Naive thymus-derived CD4-positive, alpha-beta T cell (primary cell): ENCODE measurements at regions not wholly inside any gene's neighbourhood (a gene's known extent, or its start where the extent isn't known, plus 50 kb on each side); places are given as distances from the start of the nearest gene placed in this dataset.

ENCODE experiments used
- ATAC-seq: fragments of 150-1000 bp; cut with Tn5 transposase; 2 replicates; pipeline ENCODE4 v1.10.0; 2021; ENCODE audit warnings: mild to moderate bottlenecking, moderate library complexity
- CTCF ChIA-PET: fragments of 350-600 bp; sonication (Branson Sonifier 250); formaldehyde crosslinking; loops from one replicate; lab custom pipeline; 2021; ENCODE audit warnings: antibody characterized with exemption; lab: Charles Lee
- POLR2A ChIA-PET: fragments of 350-600 bp; sonication (Branson Sonifier 250); formaldehyde crosslinking; loops from one replicate; lab custom pipeline; 2021; ENCODE audit warnings: antibody characterized with exemption, inconsistent platforms; lab: Charles Lee
- DNase-seq, 9 donors: peaks; one replicate each; pipeline versions ENCODE4 v3.0.0 to v3.0.0-alpha.2; 2020 to 2022; ENCODE audit warnings: mixed read lengths in 1 of 9
- H3K27ac ChIP-seq: one replicate; pipeline ENCODE4 v1.7.0; 2013; ENCODE audit warnings: mild to moderate bottlenecking, low read depth, low read length, moderate library complexity
- H3K27me3 ChIP-seq, 2 donors: one replicate each; pipeline ENCODE4 v1.7.0; 2013; ENCODE audit warnings: low read length in 2 of 2, mild to moderate bottlenecking in 2 of 2, moderate library complexity in 2 of 2; ENCODE audit not compliant: control insufficient read depth in 2 of 2, insufficient read depth in 2 of 2
- H3K36me3 ChIP-seq, 3 experiments: 1 replicate in 2 of 3; 2 replicates in 1 of 3; pipeline ENCODE4 v1.7.0; 2013; ENCODE audit warnings: low read length in 3 of 3, mild to moderate bottlenecking in 3 of 3, moderate library complexity in 1 of 3; ENCODE audit not compliant: insufficient read depth in 3 of 3, control insufficient read depth in 2 of 3
- H3K4me1 ChIP-seq, 2 donors: one replicate each; pipeline ENCODE4 v1.7.0; 2013; ENCODE audit warnings: low read length in 2 of 2, mild to moderate bottlenecking in 2 of 2, moderate library complexity in 1 of 2; ENCODE audit not compliant: control insufficient read depth in 2 of 2, insufficient read depth in 2 of 2
- H3K4me3 ChIP-seq: 2 replicates; pipeline ENCODE4 v1.7.0; 2013; ENCODE audit warnings: mild to moderate bottlenecking, low read length
- H3K9me3 ChIP-seq, 3 experiments: 1 replicate in 2 of 3; 2 replicates in 1 of 3; pipeline ENCODE4 v1.7.0; 2013; ENCODE audit warnings: low read length in 3 of 3; ENCODE audit not compliant: control insufficient read depth in 2 of 3
- H3K27ac Mint-ChIP-seq, 9 donors: one replicate each; pipeline ENCODE4 v1.8.0; 2020 to 2022; ENCODE audit warnings: mixed read lengths in 9 of 9, mild to moderate bottlenecking in 8 of 9, moderate library complexity in 5 of 9, inconsistent platforms in 2 of 9
- H3K27me3 Mint-ChIP-seq, 5 donors: one replicate each; pipeline ENCODE4 v1.8.0; 2021 to 2022; ENCODE audit warnings: mixed read lengths in 5 of 5, mild to moderate bottlenecking in 1 of 5
- H3K36me3 Mint-ChIP-seq, 5 donors: one replicate each; pipeline ENCODE4 v1.8.0; 2020 to 2022; ENCODE audit warnings: mixed read lengths in 5 of 5, mild to moderate bottlenecking in 3 of 5, inconsistent platforms in 1 of 5
- H3K4me1 Mint-ChIP-seq, 7 donors: one replicate each; pipeline ENCODE4 v1.8.0; 2020 to 2022; ENCODE audit warnings: mixed read lengths in 7 of 7, mild to moderate bottlenecking in 3 of 7, inconsistent platforms in 1 of 7
- H3K4me3 Mint-ChIP-seq, 10 donors: one replicate each; pipeline ENCODE4 v1.8.0; 2020 to 2022; ENCODE audit warnings: mild to moderate bottlenecking in 10 of 10, mixed read lengths in 10 of 10, moderate library complexity in 6 of 10, inconsistent platforms in 2 of 10
- H3K9me3 Mint-ChIP-seq, 11 donors: one replicate each; pipeline ENCODE4 v1.8.0; 2020 to 2022; ENCODE audit warnings: mixed read lengths in 11 of 11, mild to moderate bottlenecking in 4 of 11, inconsistent platforms in 1 of 11, moderate library complexity in 1 of 11
- intact Hi-C, 2 donors: fragments of 100-400 bp; cut with micrococcal nuclease; formaldehyde crosslinking; loops; one replicate each; pipeline ENCODE4 v1.15.1; 2023

DNA sequence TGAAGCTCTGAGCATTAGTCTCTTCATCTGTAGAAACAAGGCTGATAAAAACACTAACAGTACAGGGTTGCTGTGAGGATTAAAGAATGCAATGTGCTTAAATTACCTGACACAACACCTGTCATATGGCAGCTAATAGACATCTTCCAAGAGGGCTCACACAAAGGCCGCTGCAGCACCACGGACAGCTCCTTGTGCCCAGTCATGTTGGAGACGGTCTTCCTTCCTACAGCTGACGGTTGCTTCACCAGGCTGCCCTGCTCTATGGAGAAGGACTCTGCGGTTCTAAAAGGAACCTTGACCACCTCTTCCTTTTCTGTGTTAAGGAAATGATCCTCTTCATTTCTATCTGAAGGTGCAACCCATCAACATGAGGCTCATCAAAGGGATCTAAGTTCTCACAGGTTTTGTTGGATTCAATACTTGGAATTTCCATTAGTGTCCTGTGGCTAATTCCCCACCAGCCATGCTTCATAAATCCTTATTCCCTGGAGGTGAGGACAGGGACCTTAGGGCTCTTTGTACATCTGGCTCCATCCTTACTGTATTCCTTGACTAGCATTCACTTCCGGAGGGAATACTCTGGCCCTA, 138.9 kb upstream of the CES5A start:
- intact Hi-C loops, result no loop called here
- Histone ChIP-seq H3K4me3 (no peak overlapping the region), H3K27me3 (no peaks in the 10 kb centered on the region), H3K36me3 (no peaks in the 10 kb centered on the region), H3K4me1 (no peaks in the 10 kb centered on the region), H3K9me3 (no peaks in the 10 kb centered on the region), H3K27ac (no peak overlapping the region)
- Mint-ChIP-seq H3K27me3 (peaks cover 0 to 54% (median 27%) of the 10 kb centered on the region in 5 donors), H3K9me3 (peaks cover 0 to 3% (median 0%) of the 10 kb centered on the region in 11 donors), H3K36me3 (no peaks in the 10 kb centered on the region), H3K4me3 (no peak overlapping the region), H3K4me1 (no peaks in the 10 kb centered on the region), H3K27ac (no peak overlapping the region)
- ATAC-seq, result no peak
- ChIA-PET CTCF (no interaction called here), POLR2A (no interaction called here)
- peak in 3 of 9 donors; percentile 1 to 26 (median 2) for DNase-seq

DNA sequence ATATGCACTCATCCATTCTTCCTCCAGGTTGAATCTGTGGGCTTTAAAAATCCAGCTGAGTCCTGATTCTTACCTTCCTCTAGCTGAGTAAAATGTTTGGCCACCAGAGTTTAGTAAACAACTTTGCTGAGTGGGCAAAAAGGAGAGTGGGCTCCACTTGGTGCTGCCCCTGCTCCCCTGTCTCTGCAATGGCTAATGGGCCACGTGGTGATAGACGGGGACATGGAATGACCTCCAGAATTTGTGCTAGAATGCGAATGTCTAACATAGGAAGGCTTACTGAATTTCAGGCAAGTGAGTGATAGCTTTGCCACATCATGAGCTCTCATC, 137.3 kb upstream of the CES5A start:
- Mint-ChIP-seq H3K4me1 (no peaks in the 10 kb centered on the region), H3K4me3 (no peak overlapping the region), H3K27ac (no peak overlapping the region), H3K36me3 (no peaks in the 10 kb centered on the region), H3K9me3 (peaks cover 0 to 4% (median 0%) of the 10 kb centered on the region in 11 donors), H3K27me3 (peaks cover 0 to 56% (median 25%) of the 10 kb centered on the region in 5 donors)
- DNase-seq (no peak), ATAC-seq (no peak)
- Histone ChIP-seq H3K4me1 (no peaks in the 10 kb centered on the region), H3K9me3 (no peaks in the 10 kb centered on the region), H3K36me3 (no peaks in the 10 kb centered on the region), H3K27ac (no peak overlapping the region), H3K27me3 (no peaks in the 10 kb centered on the region), H3K4me3 (no peak overlapping the region)
- POLR2A ChIA-PET, result no interaction called here
- CTCF ChIA-PET, result no interaction called here
- intact Hi-C loops, result no loop called here

DNA sequence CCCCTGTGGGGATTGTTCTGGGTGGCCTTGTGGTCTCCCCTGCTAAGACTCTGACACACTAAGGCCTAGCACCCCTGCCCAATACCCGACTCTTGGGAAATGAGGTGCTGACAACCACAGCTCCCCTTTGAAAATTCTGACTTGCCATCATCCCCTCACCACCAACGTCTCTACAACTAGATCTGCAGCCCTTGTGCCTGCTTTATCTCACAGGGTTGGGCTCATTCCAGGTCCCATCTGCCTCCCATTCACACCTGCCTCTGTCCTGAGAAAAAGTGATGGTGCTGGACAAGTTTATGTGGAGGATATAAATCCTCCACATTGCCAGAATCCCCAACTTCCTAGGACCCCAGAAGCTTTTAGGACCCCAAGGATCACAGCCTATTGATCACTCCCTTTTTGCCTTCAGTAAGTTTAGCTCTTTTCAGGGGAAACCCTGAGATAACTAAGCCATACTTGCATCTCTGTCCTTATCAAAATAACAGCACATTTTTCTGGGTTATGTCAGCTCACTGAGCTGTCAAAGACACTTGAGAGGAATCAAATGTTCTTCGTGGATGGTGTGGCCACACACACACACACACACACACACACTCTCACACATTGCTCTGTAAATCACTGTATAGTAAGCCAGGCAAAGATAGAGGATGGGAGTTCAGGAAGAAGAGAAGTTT, 136.8 kb upstream of the CES5A start:
- H3K4me3 ChIP-seq, result no peak overlapping the region
- H3K9me3 Mint-ChIP-seq, result peaks cover 0 to 4% (median 0%) of the 10 kb centered on the region in 11 donors

DNA sequence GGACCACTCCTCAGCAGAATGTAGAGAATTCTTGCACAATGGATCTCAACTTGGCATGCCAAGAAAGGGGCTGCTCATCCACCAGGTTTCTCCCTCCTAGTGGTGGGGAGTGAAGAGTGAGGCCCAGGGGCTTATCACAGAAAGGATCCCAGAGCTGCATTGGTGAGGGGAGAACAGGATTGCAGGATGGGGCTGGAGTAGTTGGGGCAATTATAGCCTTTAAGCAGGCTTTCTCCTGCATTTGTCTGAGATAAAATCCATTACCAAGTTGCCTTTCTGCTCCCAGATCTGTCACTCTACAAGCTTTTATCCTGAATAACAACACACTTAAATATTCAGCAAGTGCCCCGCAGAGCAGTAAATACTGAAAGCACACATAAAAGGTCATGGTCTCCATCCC, 130.8 kb upstream of the CES5A start:
- Histone ChIP-seq H3K27me3 (no peaks in the 10 kb centered on the region), H3K36me3 (no peaks in the 10 kb centered on the region), H3K27ac (no peak overlapping the region), H3K4me1 (no peaks in the 10 kb centered on the region), H3K4me3 (no peak overlapping the region), H3K9me3 (no peaks in the 10 kb centered on the region)
- Mint-ChIP-seq H3K27me3 (peaks cover 2 to 28% (median 19%) of the 10 kb centered on the region in 5 donors), H3K4me1 (no peaks in the 10 kb centered on the region), H3K9me3 (peaks cover 0 to 4% (median 0%) of the 10 kb centered on the region in 11 donors), H3K4me3 (no peak overlapping the region), H3K27ac (no peak overlapping the region), H3K36me3 (no peaks in the 10 kb centered on the region)
- ChIA-PET POLR2A (no interaction called here), CTCF (interaction anchor here (1.0 kb wide), 1 partner anchor 63 kb away, joined by 3 read pairs; no protein-coding TSS in a partner anchor)
- intact Hi-C loops, result no loop called here
- ATAC-seq, result no peak
- DNase-seq, result no peak

More for the DNA sequence above, 136.8 kb upstream of the CES5A start:
- Histone ChIP-seq H3K9me3 (no peaks in the 10 kb centered on the region), H3K36me3 (no peaks in the 10 kb centered on the region), H3K27me3 (no peaks in the 10 kb centered on the region), H3K27ac (no peak overlapping the region), H3K4me1 (no peaks in the 10 kb centered on the region)
- Mint-ChIP-seq H3K27ac (no peak overlapping the region), H3K36me3 (no peaks in the 10 kb centered on the region), H3K4me1 (no peaks in the 10 kb centered on the region), H3K27me3 (peaks cover 0 to 51% (median 26%) of the 10 kb centered on the region in 5 donors), H3K4me3 (no peak overlapping the region)
- ATAC-seq (no peak), DNase-seq (no peak)
- intact Hi-C loops, result no loop called here
- ChIA-PET POLR2A (no interaction called here), CTCF (no interaction called here)

DNA sequence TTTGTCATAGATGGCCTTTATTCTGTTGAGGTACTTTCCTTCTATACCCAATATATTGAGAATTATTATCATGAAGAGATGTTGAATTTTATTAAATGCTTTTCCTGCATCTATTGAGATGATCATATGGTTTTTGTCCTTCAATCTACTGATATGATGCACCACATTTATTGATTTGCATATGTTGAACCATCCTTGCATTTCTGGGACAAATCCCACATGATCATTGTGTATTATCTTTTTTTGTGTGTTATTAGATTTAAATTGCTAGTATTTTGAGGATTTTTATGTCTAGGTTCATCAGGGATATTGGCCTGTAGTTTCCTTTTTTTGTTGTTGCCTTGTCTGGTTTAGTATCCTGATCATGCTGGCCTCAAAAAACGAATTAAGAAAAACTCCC, 124.5 kb upstream of the CES5A start:
- Mint-ChIP-seq H3K4me3 (no peak overlapping the region), H3K36me3 (no peaks in the 10 kb centered on the region), H3K27me3 (peaks cover 2 to 38% (median 16%) of the 10 kb centered on the region in 5 donors), H3K27ac (no peak overlapping the region), H3K9me3 (peaks cover 0 to 27% (median 23%) of the 10 kb centered on the region in 11 donors), H3K4me1 (no peaks in the 10 kb centered on the region)
- intact Hi-C loops, result no loop called here
- DNase-seq (no peak), ATAC-seq (no peak)
- CTCF ChIA-PET, result no interaction called here
- Histone ChIP-seq H3K9me3 (no peaks in the 10 kb centered on the region), H3K36me3 (no peaks in the 10 kb centered on the region), H3K4me3 (no peak overlapping the region), H3K27ac (no peak overlapping the region), H3K4me1 (no peaks in the 10 kb centered on the region), H3K27me3 (no peaks in the 10 kb centered on the region)
- POLR2A ChIA-PET, result no interaction called here

DNA sequence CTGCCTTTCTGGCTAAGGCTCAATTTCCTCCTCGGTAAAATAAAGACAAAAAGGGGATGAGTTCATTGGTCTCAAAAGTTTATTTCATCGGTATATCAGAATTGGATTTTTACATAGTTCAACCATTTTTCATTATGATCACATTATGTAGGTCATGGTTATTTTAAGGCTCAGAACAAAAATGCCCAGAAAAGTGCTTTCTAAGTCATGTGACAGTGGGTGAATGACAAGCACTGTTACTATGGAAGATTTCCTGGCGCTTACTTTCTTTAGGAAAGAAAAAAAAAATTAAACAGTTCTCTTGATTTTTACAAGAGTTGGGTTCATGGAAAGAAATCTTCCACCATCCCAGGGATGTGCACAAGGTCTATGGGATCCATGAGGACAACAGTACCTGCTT, 117.9 kb upstream of the CES5A start:
- Histone ChIP-seq H3K36me3 (no peaks in the 10 kb centered on the region), H3K4me1 (no peaks in the 10 kb centered on the region), H3K4me3 (no peak overlapping the region), H3K9me3 (no peaks in the 10 kb centered on the region), H3K27me3 (no peaks in the 10 kb centered on the region), H3K27ac (no peak overlapping the region)
- no peak overlapping the region for H3K27ac Mint-ChIP-seq
- no peak overlapping the region for H3K4me3 Mint-ChIP-seq
- ChIA-PET CTCF (no interaction called here), POLR2A (no interaction called here)
- H3K9me3 Mint-ChIP-seq, result peaks cover 0 to 20% (median 6%) of the 10 kb centered on the region in 11 donors
- DNase-seq (no peak), ATAC-seq (no peak)
- H3K36me3 Mint-ChIP-seq, result no peaks in the 10 kb centered on the region
- no peaks in the 10 kb centered on the region for H3K4me1 Mint-ChIP-seq
- intact Hi-C loops, result no loop called here
- peaks cover 0 to 35% (median 27%) of the 10 kb centered on the region in 5 donors for H3K27me3 Mint-ChIP-seq

DNA sequence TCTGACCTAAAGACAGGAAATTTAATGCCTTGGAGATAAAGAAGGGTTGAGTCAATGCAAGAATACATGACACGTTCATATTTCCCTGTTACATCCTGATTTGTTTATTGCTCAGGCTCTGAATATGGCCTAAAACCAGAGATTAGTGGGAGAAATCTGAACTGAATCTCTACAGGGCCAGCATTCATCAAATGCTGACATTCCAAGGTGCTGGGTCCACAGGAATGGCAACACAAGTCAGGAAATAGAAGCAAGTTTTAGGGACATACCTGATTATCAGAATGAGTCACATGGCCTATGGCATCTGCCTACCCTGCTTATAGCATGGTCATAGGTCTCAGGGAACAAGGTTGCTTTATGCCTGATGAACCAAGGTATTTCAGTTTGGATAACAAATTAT, 117.4 kb upstream of the CES5A start:
- H3K36me3 ChIP-seq, result no peaks in the 10 kb centered on the region
- intact Hi-C loops, result no loop called here
- no peak overlapping the region for H3K27ac ChIP-seq
- Mint-ChIP-seq H3K27ac (no peak overlapping the region), H3K9me3 (peaks cover 0 to 14% (median 2%) of the 10 kb centered on the region in 11 donors), H3K27me3 (peaks cover 0 to 29% (median 22%) of the 10 kb centered on the region in 5 donors), H3K36me3 (no peaks in the 10 kb centered on the region), H3K4me3 (no peak overlapping the region), H3K4me1 (no peaks in the 10 kb centered on the region)
- POLR2A ChIA-PET, result no interaction called here
- CTCF ChIA-PET, result no interaction called here
- no peaks in the 10 kb centered on the region for H3K9me3 ChIP-seq
- no peak for ATAC-seq
- DNase-seq, result no peak
- H3K4me3 ChIP-seq, result no peak overlapping the region
- H3K27me3 ChIP-seq, result no peaks in the 10 kb centered on the region
- H3K4me1 ChIP-seq, result no peaks in the 10 kb centered on the region
